Anterior cingulate cortex (tissue), 58 donors: ENCODE measurements at regions not wholly inside any gene's neighbourhood (a gene's known extent, or its start where the extent isn't known, plus 50 kb on each side); places are given as distances from the start of the nearest gene placed in this dataset.

Experiments used
- DNase-seq, 58 donors: peaks; one replicate each; lab custom pipeline; 2025; lab: John Stamatoyannopoulos, UW

- DNase-seq = peak in 2 of 58 donors; percentile 13 to 22
Measured at GRCh38 chr7:140242057-140243031, 65.6 kb upstream of the KDM7A start.

GRCh38 chr7:140239653-140239935 is 62.8 kb upstream of the KDM7A start:
- DNase-seq = no peak

- no peak for DNase-seq
Measured at GRCh38 chr7:140238778-140239652, 62.2 kb upstream of the KDM7A start.

GRCh38 chr7:140237390-140237789 is 60.6 kb upstream of the KDM7A start:
- DNase-seq = no peak

GRCh38 chr7:140236626-140237025 is 59.8 kb upstream of the KDM7A start:
- no peak for DNase-seq

GRCh38 chr7:140235114-140235513 is 58.3 kb upstream of the KDM7A start:
- DNase-seq = no peak

- DNase-seq = no peak
Measured at GRCh38 chr7:140232957-140233917, 56.5 kb upstream of the KDM7A start.

- DNase-seq = no peak
Measured at GRCh38 chr7:140231771-140232491, 55.1 kb upstream of the KDM7A start.

GRCh38 chr7:140230861-140231770 is 54.3 kb upstream of the KDM7A start:
- peak in 17 of 58 donors; percentile 4 to 47 (median 20) for DNase-seq

GRCh38 chr7:140230516-140230860 is 53.7 kb upstream of the KDM7A start:
- DNase-seq = peak in 1 of 58 donors; percentile 27

GRCh38 chr7:140229591-140230515 is 53.1 kb upstream of the KDM7A start:
- no peak for DNase-seq

GRCh38 chr7:140229101-140229525 is 52.3 kb upstream of the KDM7A start:
- no peak for DNase-seq
